Smooth muscle cell (in vitro differentiated cells): ENCODE measurements at regions not wholly inside any gene's neighbourhood (a gene's known extent, or its start where the extent isn't known, plus 50 kb on each side); places are given as distances from the start of the nearest gene placed in this dataset.

Experiments
- DNase-seq: peaks from one replicate; lab custom pipeline; 2025; ENCODE audit not compliant: unreplicated experiment; lab: John Stamatoyannopoulos, UW
- H2AFZ ChIP-seq: fragments of 200-600 bp; sonication (generic); 2 replicates; pipeline ENCODE4 v1.6.0; 2016; ENCODE audit warnings: antibody characterized with exemption, low read depth, mild to moderate bottlenecking
- H3F3A ChIP-seq: fragments of 200-600 bp; sonication (generic); 2 replicates; pipeline ENCODE4 v1.6.0; 2017; ENCODE audit warnings: antibody characterized with exemption, low read depth
- H3K27ac ChIP-seq: fragments of 200-600 bp; sonication (generic); 2 replicates; pipeline ENCODE4 v1.5.1; 2016; ENCODE audit warnings: low read depth, mild to moderate bottlenecking
- H3K27me3 ChIP-seq: fragments of 200-600 bp; sonication (generic); 2 replicates; pipeline ENCODE4 v1.6.1; 2016; ENCODE audit warnings: low read depth, mild to moderate bottlenecking
- H3K36me3 ChIP-seq: fragments of 200-600 bp; sonication (generic); 2 replicates; pipeline ENCODE4 v1.5.1; 2016; ENCODE audit warnings: low read depth
- H3K4me1 ChIP-seq: fragments of 200-600 bp; sonication (generic); 2 replicates; pipeline ENCODE4 v1.5.1; 2016; ENCODE audit warnings: low read depth
- H3K4me2 ChIP-seq: fragments of 200-600 bp; sonication (generic); 2 replicates; pipeline ENCODE4 v1.6.0; 2016; ENCODE audit warnings: mild to moderate bottlenecking
- H3K4me3 ChIP-seq: fragments of 200-600 bp; sonication (generic); 2 replicates; pipeline ENCODE4 v1.5.1; 2016; ENCODE audit warnings: mild to moderate bottlenecking
- H3K79me2 ChIP-seq: fragments of 200-600 bp; sonication (generic); 2 replicates; pipeline ENCODE4 v1.6.0; 2016; ENCODE audit warnings: low read depth, mild to moderate bottlenecking
- H3K9ac ChIP-seq: fragments of 200-600 bp; sonication (generic); 2 replicates; pipeline ENCODE4 v1.6.0; 2016; ENCODE audit warnings: low read depth
- H3K9me3 ChIP-seq: fragments of 200-600 bp; sonication (generic); replicated peaks from 2 replicates; pipeline ENCODE4 v1.5.1; 2016; ENCODE audit warnings: low read depth
- H4K20me1 ChIP-seq: fragments of 200-600 bp; sonication (generic); 2 replicates; pipeline ENCODE4 v1.6.0; 2016; ENCODE audit warnings: low read depth
- WGBS: methylation state at CpG from one replicate; pipeline ENCODE4 v1.1.7; 2016; ENCODE audit warnings: low lambda C conversion rate; 5-methylcytosine and 5-hydroxymethylcytosine counted together
- TF ChIP-seq, protein P1 (sequence below): fragments of 200-600 bp; sonication (generic); IDR thresholded peaks from 2 replicates; pipeline ENCODE4 v1.5.1; 2017; ENCODE audit warnings: borderline replicate concordance, mild to moderate bottlenecking, antibody characterized with exemption; ENCODE audit not compliant: insufficient read depth, poor library complexity, severe bottlenecking

DNA sequence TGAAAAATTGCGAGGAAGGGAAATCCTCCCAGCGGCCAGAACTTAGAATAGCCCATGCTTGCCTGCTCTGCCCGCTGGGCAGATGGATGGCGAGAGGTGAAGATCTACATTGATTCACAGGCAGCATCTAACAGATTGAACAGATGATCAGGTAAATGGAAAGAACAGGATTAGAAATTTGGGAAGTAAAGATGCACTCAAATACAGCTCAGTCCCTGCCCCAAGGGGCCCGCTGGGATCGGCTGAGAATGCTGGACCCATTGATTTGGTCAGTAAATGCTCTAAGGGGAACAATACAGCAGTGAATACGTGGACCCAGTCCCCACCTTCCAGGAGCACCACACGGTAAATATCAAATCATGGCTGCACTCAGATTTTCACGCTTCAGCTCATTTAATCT lies 248.2 kb downstream of the MATN1 start:
- H3F3A ChIP-seq, result no peaks in the 10 kb centered on the region
- no peaks in the 10 kb centered on the region for H3K36me3 ChIP-seq
- H4K20me1 ChIP-seq, result no peaks in the 10 kb centered on the region
- no peak overlapping the region for H2AFZ ChIP-seq
- TF ChIP-seq, protein P1, sequence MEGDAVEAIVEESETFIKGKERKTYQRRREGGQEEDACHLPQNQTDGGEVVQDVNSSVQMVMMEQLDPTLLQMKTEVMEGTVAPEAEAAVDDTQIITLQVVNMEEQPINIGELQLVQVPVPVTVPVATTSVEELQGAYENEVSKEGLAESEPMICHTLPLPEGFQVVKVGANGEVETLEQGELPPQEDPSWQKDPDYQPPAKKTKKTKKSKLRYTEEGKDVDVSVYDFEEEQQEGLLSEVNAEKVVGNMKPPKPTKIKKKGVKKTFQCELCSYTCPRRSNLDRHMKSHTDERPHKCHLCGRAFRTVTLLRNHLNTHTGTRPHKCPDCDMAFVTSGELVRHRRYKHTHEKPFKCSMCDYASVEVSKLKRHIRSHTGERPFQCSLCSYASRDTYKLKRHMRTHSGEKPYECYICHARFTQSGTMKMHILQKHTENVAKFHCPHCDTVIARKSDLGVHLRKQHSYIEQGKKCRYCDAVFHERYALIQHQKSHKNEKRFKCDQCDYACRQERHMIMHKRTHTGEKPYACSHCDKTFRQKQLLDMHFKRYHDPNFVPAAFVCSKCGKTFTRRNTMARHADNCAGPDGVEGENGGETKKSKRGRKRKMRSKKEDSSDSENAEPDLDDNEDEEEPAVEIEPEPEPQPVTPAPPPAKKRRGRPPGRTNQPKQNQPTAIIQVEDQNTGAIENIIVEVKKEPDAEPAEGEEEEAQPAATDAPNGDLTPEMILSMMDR, result no peak
- H3K9me3 ChIP-seq, result no peaks in the 10 kb centered on the region
- WGBS, result 88% methylated on average over 9 of the region's 9 CpGs
- H3K27me3 ChIP-seq, result peaks cover 16% of the 10 kb centered on the region
- H3K79me2 ChIP-seq, result no peaks in the 10 kb centered on the region
- H3K4me2 ChIP-seq, result no peak overlapping the region
- H3K27ac ChIP-seq, result no peak overlapping the region
- DNase-seq, result no peak
- H3K9ac ChIP-seq, result no peak overlapping the region
- H3K4me1 ChIP-seq, result no peaks in the 10 kb centered on the region
- no peak overlapping the region for H3K4me3 ChIP-seq

GRCh38 chr1:30474818-30475200 lies 248.6 kb downstream of the MATN1 start:
- H3K9ac ChIP-seq, result no peak overlapping the region
- no peaks in the 10 kb centered on the region for H3K4me1 ChIP-seq
- H3K27me3 ChIP-seq, result peaks cover 16% of the 10 kb centered on the region
- H2AFZ ChIP-seq, result no peak overlapping the region
- H3F3A ChIP-seq, result no peaks in the 10 kb centered on the region
- no peak for DNase-seq
- H3K9me3 ChIP-seq, result no peaks in the 10 kb centered on the region
- H3K4me3 ChIP-seq, result no peak overlapping the region
- 73% methylated on average over 9 of the region's 9 CpGs for WGBS
- no peaks in the 10 kb centered on the region for H3K36me3 ChIP-seq
- H3K27ac ChIP-seq, result no peak overlapping the region
- TF ChIP-seq, protein P1, result no peak
- no peaks in the 10 kb centered on the region for H3K79me2 ChIP-seq
- H3K4me2 ChIP-seq, result no peak overlapping the region
- H4K20me1 ChIP-seq, result no peaks in the 10 kb centered on the region

DNA sequence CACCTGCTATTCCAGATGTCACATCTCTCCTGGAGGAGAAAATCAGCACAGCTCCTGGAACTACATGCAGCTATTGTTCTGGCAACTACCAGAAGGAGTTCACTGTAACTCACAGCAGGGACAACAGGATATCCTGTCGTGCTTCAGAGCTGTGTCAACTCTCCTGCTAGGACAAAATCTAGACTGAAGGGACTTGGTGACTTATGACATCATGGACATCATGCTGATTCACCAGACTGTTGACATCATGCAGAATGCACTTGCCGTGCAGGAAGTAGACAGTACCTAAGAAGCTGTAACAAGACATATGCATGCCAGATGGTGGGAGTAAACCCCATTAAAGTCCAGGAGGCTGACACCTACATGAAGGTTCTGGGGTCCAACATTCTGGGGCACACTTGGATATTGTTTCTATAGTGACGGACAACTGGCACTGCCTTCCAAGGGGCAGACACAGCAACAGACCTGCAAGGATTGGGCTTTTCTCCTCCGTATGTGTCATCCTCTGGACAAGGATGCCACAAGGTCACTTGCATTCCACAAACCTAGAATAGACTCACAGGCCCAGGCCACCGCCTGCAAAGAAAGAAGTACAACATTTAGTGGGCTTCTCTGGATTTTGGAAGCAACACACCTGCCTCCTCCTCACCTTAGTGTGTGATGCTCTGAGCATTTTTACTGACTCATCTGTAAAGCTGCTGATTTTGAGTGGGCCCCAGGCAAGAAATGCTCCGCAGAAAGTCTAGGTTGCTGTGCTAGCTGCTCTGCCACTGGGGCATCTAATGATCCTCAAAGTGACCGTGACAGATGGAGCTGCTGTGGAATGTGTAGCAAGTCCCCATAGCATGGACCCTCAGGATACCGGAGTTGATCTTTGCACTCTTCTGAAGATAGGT lies 249.2 kb downstream of the MATN1 start:
- Histone ChIP-seq H3K79me2 (no peaks in the 10 kb centered on the region), H3K4me2 (no peak overlapping the region), H3K9me3 (no peaks in the 10 kb centered on the region), H4K20me1 (no peaks in the 10 kb centered on the region), H3F3A (no peaks in the 10 kb centered on the region), H3K36me3 (no peaks in the 10 kb centered on the region), H3K27me3 (peaks cover 16% of the 10 kb centered on the region), H3K4me3 (no peak overlapping the region), H2AFZ (no peak overlapping the region), H3K27ac (no peak overlapping the region), H3K9ac (no peak overlapping the region), H3K4me1 (no peaks in the 10 kb centered on the region)
- 82% methylated on average over 8 of the region's 8 CpGs for WGBS
- no peak for DNase-seq
- TF ChIP-seq, protein P1, result no peak

GRCh38 chr1:30472526-30472925 lies 250.9 kb downstream of the MATN1 start:
- TF ChIP-seq, protein P1, result no peak
- Histone ChIP-seq H3F3A (no peaks in the 10 kb centered on the region), H3K27me3 (peaks cover 16% of the 10 kb centered on the region), H4K20me1 (no peaks in the 10 kb centered on the region), H2AFZ (no peak overlapping the region), H3K9me3 (no peaks in the 10 kb centered on the region), H3K4me2 (no peak overlapping the region), H3K4me1 (no peaks in the 10 kb centered on the region), H3K4me3 (no peak overlapping the region), H3K79me2 (no peaks in the 10 kb centered on the region), H3K36me3 (no peaks in the 10 kb centered on the region), H3K9ac (no peak overlapping the region), H3K27ac (no peak overlapping the region)
- 91% methylated on average over 7 of the region's 7 CpGs for WGBS
- no peak for DNase-seq
